HG02852 (cell line): ENCODE measurements at regions not wholly inside any gene's neighbourhood (a gene's known extent, or its start where the extent isn't known, plus 50 kb on each side); places are given as distances from the start of the nearest gene placed in this dataset.

Experiments used
- ATAC-seq: cut with Tn5 transposase; IDR thresholded peaks from one replicate; pipeline ENCODE4 v1.9.1; 2021; ENCODE audit warnings: mild to moderate bottlenecking, moderate library complexity; ENCODE audit not compliant: unreplicated experiment

GRCh38 chr11:122285070-122285988, 169.3 kb upstream of the BLID start:
- no peak for ATAC-seq

GRCh38 chr11:122280870-122281269, 164.9 kb upstream of the BLID start:
- no peak for ATAC-seq

- ATAC-seq = no peak
Measured at GRCh38 chr11:122279194-122279593, 163.2 kb upstream of the BLID start.

GRCh38 chr11:122277493-122277892, 161.5 kb upstream of the BLID start:
- no peak for ATAC-seq

- ATAC-seq = no peak
Measured at GRCh38 chr11:122276221-122276620, 160.2 kb upstream of the BLID start.

- no peak for ATAC-seq
Measured at GRCh38 chr11:122275508-122275907, 159.5 kb upstream of the BLID start.

- no peak for ATAC-seq
Measured at GRCh38 chr11:122273476-122274191, 157.6 kb upstream of the BLID start.

GRCh38 chr11:122271745-122272144, 155.7 kb upstream of the BLID start:
- no peak for ATAC-seq

- no peak for ATAC-seq
Measured at GRCh38 chr11:122271137-122271536, 155.1 kb upstream of the BLID start.

GRCh38 chr11:122270535-122270934, 154.5 kb upstream of the BLID start:
- ATAC-seq = no peak

- ATAC-seq = no peak
Measured at GRCh38 chr11:122269824-122270223, 153.8 kb upstream of the BLID start.

- no peak for ATAC-seq
Measured at GRCh38 chr11:122268601-122269130, 152.7 kb upstream of the BLID start.

- no peak for ATAC-seq
Measured at GRCh38 chr11:122267602-122268001, 151.6 kb upstream of the BLID start.

- ATAC-seq = no peak
Measured at GRCh38 chr11:122265981-122266380, 150.0 kb upstream of the BLID start.

- ATAC-seq = no peak
Measured at GRCh38 chr11:122264121-122264520, 148.1 kb upstream of the BLID start.

- no peak for ATAC-seq
Measured at GRCh38 chr11:122261546-122261945, 145.5 kb upstream of the BLID start.

- ATAC-seq = no peak
Measured at GRCh38 chr11:122259195-122259821, 143.3 kb upstream of the BLID start.

- no peak for ATAC-seq
Measured at GRCh38 chr11:122258446-122259194, 142.6 kb upstream of the BLID start.

GRCh38 chr11:122253589-122254231, 137.7 kb upstream of the BLID start:
- no peak for ATAC-seq

GRCh38 chr11:122248939-122249338, 132.9 kb upstream of the BLID start:
- ATAC-seq = no peak
